Prostate gland (tissue), 2 donors: ENCODE measurements at regions not wholly inside any gene's neighbourhood (a gene's known extent, or its start where the extent isn't known, plus 50 kb on each side); places are given as distances from the start of the nearest gene placed in this dataset.

Experiments
- DNase-seq: peaks from one replicate; pipeline ENCODE4 v3.0.0-alpha.2; 2019; ENCODE audit warnings: low spot score
- H3K27ac ChIP-seq, 2 donors: fragments of 200-600 bp; sonication (generic); 2 replicates each; pipeline ENCODE4 v1.5.1; 2017 to 2019
- H3K27me3 ChIP-seq: fragments of 200-600 bp; sonication (generic); replicated peaks from 2 replicates; pipeline ENCODE4 v1.5.1; 2019; ENCODE audit not compliant: insufficient read depth
- H3K36me3 ChIP-seq, 2 donors: fragments of 200-600 bp; sonication (generic); 1 replicate in 1 of 2; 2 replicates in 1 of 2; pipeline versions ENCODE4 v1.5.1 to v1.8.1; 2017 to 2019
- H3K4me1 ChIP-seq: fragments of 200-600 bp; sonication (generic); replicated peaks from 2 replicates; pipeline ENCODE4 v1.5.1; 2019
- H3K4me3 ChIP-seq, 2 donors: fragments of 200-600 bp; sonication (generic); 2 replicates each; pipeline ENCODE4 v1.5.1; 2017 to 2019
- H3K9me3 ChIP-seq: fragments of 200-600 bp; sonication (generic); 2 replicates; pipeline ENCODE4 v1.5.1; 2017
- CTCF ChIP-seq, 4 experiments: fragments of 200-600 bp in 2 of 4; fragments of 450-650 bp in 2 of 4; sonication (generic) in 2 of 4; IDR thresholded peaks; 1 replicate in 3 of 4; 2 replicates in 1 of 4; pipeline ENCODE4 v1.5.1; 2016 to 2019; ENCODE audit warnings: antibody characterized with exemption in 4 of 4, mild to moderate bottlenecking in 2 of 4, moderate library complexity in 2 of 4
- POLR2A ChIP-seq: fragments of 450-650 bp; IDR thresholded peaks from one replicate; pipeline ENCODE4 v1.6.1; 2016; ENCODE audit warnings: antibody characterized with exemption, mild to moderate bottlenecking
- POLR2AphosphoS5 ChIP-seq: sonication (generic); formaldehyde crosslinking; IDR thresholded peaks from one replicate; pipeline ENCODE4 v1.6.1; 2017; ENCODE audit warnings: antibody characterized with exemption
- WGBS: methylation state at CpG from one replicate; pipeline ENCODE4 v1.1.5; 2018; 5-methylcytosine and 5-hydroxymethylcytosine counted together
- intact Hi-C: fragments of 100-400 bp; cut with DNase I; formaldehyde crosslinking; loops from one replicate; pipeline ENCODE4 v1.14.2; 2022

GRCh38 chr3:99586701-99587100 is 51.7 kb upstream of the COL8A1 start:
- TF ChIP-seq CTCF (IDR thresholded peaks at IDR 0.05) (no peak), POLR2A (no peak), POLR2AphosphoS5 (no peak)
- no peak for DNase-seq
- intact Hi-C loops, result no loop called here

GRCh38 chr3:99579965-99580364 is 58.4 kb upstream of the COL8A1 start:
- intact Hi-C loops, result no loop called here
- TF ChIP-seq POLR2AphosphoS5 (no peak), POLR2A (no peak), CTCF (IDR thresholded peaks at IDR 0.05) (no peak)
- Histone ChIP-seq H3K4me3 (no peak overlapping the region), H3K4me1 (no peaks in the 10 kb centered on the region), H3K9me3 (no peaks in the 10 kb centered on the region), H3K36me3 (no peaks in the 10 kb centered on the region), H3K27ac (no peak overlapping the region), H3K27me3 (no peaks in the 10 kb centered on the region)
- 82% methylated on average over 3 of the region's 3 CpGs for WGBS
- DNase-seq, result no peak

More at GRCh38 chr3:99586701-99587100, 51.7 kb upstream of the COL8A1 start:
- no peaks in the 10 kb centered on the region for H3K27me3 ChIP-seq
- H3K36me3 ChIP-seq, result no peaks in the 10 kb centered on the region
- H3K4me1 ChIP-seq, result no peaks in the 10 kb centered on the region
- WGBS, result 58% methylated on average over 3 of the region's 3 CpGs
- H3K27ac ChIP-seq, result no peak overlapping the region
- H3K9me3 ChIP-seq, result no peaks in the 10 kb centered on the region
- H3K4me3 ChIP-seq, result no peak overlapping the region

DNA sequence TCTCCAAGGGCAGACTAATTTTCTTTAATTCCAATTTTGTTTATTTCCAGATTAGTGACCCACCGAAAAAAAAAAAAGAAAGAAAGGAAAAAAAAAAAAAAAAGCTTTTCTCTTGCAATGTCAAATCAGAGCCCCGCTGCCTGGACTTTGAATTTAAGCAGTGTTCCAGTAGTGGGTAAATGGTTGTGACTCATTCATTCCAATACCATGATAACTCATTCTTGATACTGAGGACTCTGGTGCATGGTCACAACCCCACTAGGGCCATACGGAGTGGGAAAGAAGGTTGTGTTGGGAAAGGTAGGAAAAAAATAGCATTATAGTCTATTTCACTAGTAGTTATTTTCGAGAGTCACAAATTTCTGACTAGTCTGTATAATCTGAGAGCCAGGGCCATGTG is 59.1 kb upstream of the COL8A1 start:
- Histone ChIP-seq H3K9me3 (no peaks in the 10 kb centered on the region), H3K36me3 (no peaks in the 10 kb centered on the region), H3K4me3 (no peak overlapping the region), H3K4me1 (no peaks in the 10 kb centered on the region), H3K27me3 (no peaks in the 10 kb centered on the region), H3K27ac (no peak overlapping the region)
- DNase-seq, result no peak
- TF ChIP-seq POLR2AphosphoS5 (no peak), POLR2A (no peak), CTCF (IDR thresholded peaks at IDR 0.05) (no peak)
- WGBS, result 87% methylated on average over 4 of the region's 4 CpGs
- intact Hi-C loops, result no loop called here

DNA sequence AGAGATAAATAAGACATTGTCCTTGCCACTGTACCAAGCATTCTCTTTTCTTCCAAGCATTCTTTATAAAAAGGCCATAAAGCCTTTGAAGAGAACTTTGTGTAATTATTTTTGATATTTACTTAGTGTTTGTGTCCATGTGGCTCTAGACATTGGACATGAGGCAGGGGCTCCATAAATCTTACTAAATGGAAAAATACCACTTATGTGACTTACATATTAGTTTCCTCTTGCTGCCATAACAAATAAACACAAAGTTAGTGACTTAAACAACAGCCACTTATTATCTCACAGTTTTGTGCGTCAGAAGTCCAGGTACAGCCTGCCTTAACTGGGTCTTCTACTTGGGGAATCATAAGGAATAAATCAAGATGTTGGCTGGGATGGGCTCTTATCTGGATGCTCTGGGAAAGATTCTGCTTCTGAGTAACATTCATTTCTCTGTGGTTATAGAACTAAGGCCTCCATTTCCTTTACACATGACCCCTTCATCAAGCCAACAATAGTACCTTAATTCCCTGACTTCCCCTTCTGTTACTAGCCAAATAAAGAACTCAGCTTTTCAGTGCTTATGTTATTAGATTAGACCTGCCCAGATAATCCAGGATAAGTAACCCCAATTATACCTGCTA is 59.9 kb upstream of the COL8A1 start:
- H3K27me3 ChIP-seq, result no peaks in the 10 kb centered on the region
- H3K36me3 ChIP-seq, result no peaks in the 10 kb centered on the region
- no peaks in the 10 kb centered on the region for H3K4me1 ChIP-seq
- TF ChIP-seq POLR2AphosphoS5, result no peak
- TF ChIP-seq POLR2A, result no peak
- TF ChIP-seq CTCF (IDR thresholded peaks at IDR 0.05), result no peak
- H3K27ac ChIP-seq, result no peak overlapping the region
- no peak overlapping the region for H3K4me3 ChIP-seq
- DNase-seq, result no peak
- 64% methylated on average over 1 of the region's 1 CpG for WGBS
- no peaks in the 10 kb centered on the region for H3K9me3 ChIP-seq
- intact Hi-C loops, result no loop called here

- intact Hi-C loops, result no loop called here
- Histone ChIP-seq H3K27ac (no peak overlapping the region), H3K4me1 (no peaks in the 10 kb centered on the region), H3K36me3 (no peaks in the 10 kb centered on the region), H3K9me3 (no peaks in the 10 kb centered on the region), H3K4me3 (no peak overlapping the region), H3K27me3 (no peaks in the 10 kb centered on the region)
- 74% methylated on average over 4 of the region's 4 CpGs for WGBS
- DNase-seq, result no peak
- TF ChIP-seq POLR2A (no peak), POLR2AphosphoS5 (no peak), CTCF (IDR thresholded peaks at IDR 0.05) (no peak)
Measured at GRCh38 chr3:99576904-99577559, 61.4 kb upstream of the COL8A1 start.
